IMR-90 (cell line): ENCODE measurements at regions not wholly inside any gene's neighbourhood (a gene's known extent, or its start where the extent isn't known, plus 50 kb on each side); places are given as distances from the start of the nearest gene placed in this dataset.

Experiments used
- CEBPB ChIP-seq: IDR thresholded peaks from 2 replicates; pipeline ENCODE4 v1.6.1; 2012; ENCODE audit warnings: low read depth, low read length, improper control_type of control experiment
- CHD1 ChIP-seq: IDR thresholded peaks from 2 replicates; pipeline ENCODE4 v1.6.1; 2012; ENCODE audit warnings: low read depth, low read length, improper control_type of control experiment
- CTCF ChIP-seq: conservative IDR thresholded peaks from 2 replicates; pipeline ENCODE4 v1.5.1; 2012; ENCODE audit warnings: mild to moderate bottlenecking, low read depth, low read length, improper control_type of control experiment
- ELK1 ChIP-seq: fragments of 150-350 bp; IDR thresholded peaks from 2 replicates; pipeline ENCODE4 v1.6.1; 2016; ENCODE audit warnings: low read depth, mild to moderate bottlenecking, low read length, moderate library complexity, borderline replicate concordance
- FOS ChIP-seq: fragments of 150-350 bp; IDR thresholded peaks from 2 replicates; pipeline ENCODE4 v1.6.1; 2016; ENCODE audit warnings: low read depth, low read length
- MAFK ChIP-seq: IDR thresholded peaks from 2 replicates; pipeline ENCODE4 v1.6.1; 2012; ENCODE audit warnings: low read depth, low read length, improper control_type of control experiment
- MAZ ChIP-seq: IDR thresholded peaks from 2 replicates; pipeline ENCODE4 v1.6.1; 2012; ENCODE audit warnings: low read depth, mild to moderate bottlenecking, low read length, improper control_type of control experiment, moderate library complexity, borderline replicate concordance
- MXI1 ChIP-seq: IDR thresholded peaks from 2 replicates; pipeline ENCODE4 v1.6.1; 2012; ENCODE audit warnings: low read depth, mild to moderate bottlenecking, low read length, moderate library complexity, borderline replicate concordance
- POLR2A ChIP-seq: IDR thresholded peaks from 2 replicates; pipeline ENCODE4 v1.6.1; 2012; ENCODE audit warnings: mild to moderate bottlenecking, low read depth, low read length
- RAD21 ChIP-seq: IDR thresholded peaks from 2 replicates; pipeline ENCODE4 v1.6.1; 2012; ENCODE audit warnings: low read length, improper control_type of control experiment
- RCOR1 ChIP-seq: IDR thresholded peaks from 2 replicates; pipeline ENCODE4 v1.6.1; 2012; ENCODE audit warnings: mild to moderate bottlenecking, low read length, improper control_type of control experiment; ENCODE audit not compliant: insufficient replicate concordance
- SMC3 ChIP-seq: fragments of 150-350 bp; IDR thresholded peaks from 2 replicates; pipeline ENCODE4 v1.6.1; 2016; ENCODE audit warnings: low read depth, mild to moderate bottlenecking, antibody characterized with exemption, low read length, moderate library complexity
- USF2 ChIP-seq: fragments of 150-350 bp; IDR thresholded peaks from 2 replicates; pipeline ENCODE4 v1.6.1; 2017; ENCODE audit warnings: mild to moderate bottlenecking, antibody characterized with exemption, low read length, low read depth

DNA sequence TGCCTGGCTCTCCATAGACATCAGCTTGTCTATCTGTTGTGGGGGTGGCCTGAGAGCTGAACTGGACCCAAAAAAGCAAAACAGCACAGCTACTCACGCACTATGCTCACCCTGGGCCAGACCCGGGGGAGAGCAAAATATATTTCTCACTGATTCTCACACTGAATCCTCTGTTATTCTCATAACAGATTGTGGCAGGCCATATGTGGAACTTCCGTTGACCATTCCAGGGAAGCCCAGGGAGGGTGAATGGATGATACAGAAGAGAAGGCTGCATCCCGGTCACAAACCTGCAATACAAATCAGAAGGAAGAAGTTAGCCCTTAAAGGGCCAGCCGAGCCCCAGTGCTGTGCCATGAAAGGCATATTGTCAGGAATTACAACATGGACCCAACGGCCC lies 362.5 kb downstream of the ZNF536 start:
- TF ChIP-seq POLR2A (no peak), CTCF (no peak), MAZ (no peak), ELK1 (no peak), FOS (no peak), CEBPB (no peak), RCOR1 (no peak), MAFK (no peak), SMC3 (no peak), MXI1 (no peak), USF2 (no peak), RAD21 (no peak), CHD1 (no peak)
